ENCODE measurements at regions not wholly inside any gene's neighbourhood (a gene's known extent, or its start where the extent isn't known, plus 50 kb on each side); places are given as distances from the start of the nearest gene placed in this dataset.

GRCh38 chr3:147471741-147472140 is 62.6 kb downstream of the ZIC1 start:
- Histone ChIP-seq H3K27me3 (ENCODE audit: insufficient read depth) (no peaks in the 10 kb centered on the region), H3K4me1 (ENCODE audit: insufficient read depth) (no peaks in the 10 kb centered on the region), H3K27ac (ENCODE audit: low read depth) (no peak overlapping the region), H3K4me3 (no peak overlapping the region), H3F3A (replicated peaks; ENCODE audit: low read depth) (no peaks in the 10 kb centered on the region), H3K79me2 (replicated peaks; ENCODE audit: insufficient read depth) (no peaks in the 10 kb centered on the region), H4K20me1 (replicated peaks; ENCODE audit: insufficient read depth) (no peaks in the 10 kb centered on the region), H3K36me3 (ENCODE audit: insufficient read depth) (no peaks in the 10 kb centered on the region; the same call in 1 of the 2 replicates), H3K9me2 (ENCODE audit: insufficient read depth) (no peaks in the 10 kb centered on the region), H2AFZ (no peak overlapping the region), H3K4me2 (no peak overlapping the region)
- H3K27ac Mint-ChIP-seq: no peak overlapping the region
- no peaks in the 10 kb centered on the region for H3K4me1 Mint-ChIP-seq
- no peak overlapping the region for H3K4me3 Mint-ChIP-seq
- TF ChIP-seq REST (IDR thresholded peaks at IDR 0.05; ENCODE audit: unreplicated experiment) (no peak), STAT1 (IDR thresholded peaks at IDR 0.05; ENCODE audit: unreplicated experiment) (no peak), NANOG (IDR thresholded peaks at IDR 0.05; ENCODE audit: borderline replicate concordance) (no peak), ZNF114 (CRISPR knock-in tag; IDR thresholded peaks at IDR 0.05) (no peak)
- no peaks in the 10 kb centered on the region for H3K27me3 Mint-ChIP-seq (ENCODE audit: insufficient read depth, low read depth, poor library complexity)
- no peaks in the 10 kb centered on the region; the same call in 2 of the 3 replicates for H3K36me3 Mint-ChIP-seq (ENCODE audit: low read depth)
- H3K9me3 Mint-ChIP-seq: no peaks in the 10 kb centered on the region; the same call in 2 of the 3 replicates
- ATAC-seq: no peak
- DNase-seq (ENCODE audit: low spot score): no peak

GRCh38 chr3:147472846-147473245 is 63.7 kb downstream of the ZIC1 start:
- no peaks in the 10 kb centered on the region; the same call in 1 of the 2 replicates for H3K36me3 ChIP-seq (ENCODE audit: insufficient read depth)
- no peaks in the 10 kb centered on the region for H3K79me2 ChIP-seq (replicated peaks; ENCODE audit: insufficient read depth)
- H3K9me2 ChIP-seq (ENCODE audit: insufficient read depth): no peaks in the 10 kb centered on the region
- TF ChIP-seq ZNF462 (CRISPR knock-in tag; IDR thresholded peaks at IDR 0.05) (no peak), EZH2 (IDR thresholded peaks at IDR 0.05; ENCODE audit: low read depth, unreplicated experiment) (no peak), EZH2phosphoT487 (IDR thresholded peaks at IDR 0.05; ENCODE audit: unreplicated experiment) (no peak)
- H3K27me3 Mint-ChIP-seq (ENCODE audit: insufficient read depth, low read depth, poor library complexity): no peaks in the 10 kb centered on the region
- H3K27ac ChIP-seq (ENCODE audit: low read depth): no peak overlapping the region
- no peaks in the 10 kb centered on the region for H4K20me1 ChIP-seq (replicated peaks; ENCODE audit: insufficient read depth)
- no peaks in the 10 kb centered on the region for H3K27me3 ChIP-seq (ENCODE audit: insufficient read depth)
- no peaks in the 10 kb centered on the region for H3F3A ChIP-seq (replicated peaks; ENCODE audit: low read depth)
- no peak overlapping the region for H2AFZ ChIP-seq
- H3K9me3 Mint-ChIP-seq: no peaks in the 10 kb centered on the region; the same call in 2 of the 3 replicates
- no peaks in the 10 kb centered on the region for H3K4me1 Mint-ChIP-seq
- H3K36me3 Mint-ChIP-seq (ENCODE audit: low read depth): no peaks in the 10 kb centered on the region; the same call in 2 of the 3 replicates
- no peak overlapping the region for H3K27ac Mint-ChIP-seq
- ATAC-seq (no peak), DNase-seq (ENCODE audit: low spot score) (no peak)
- H3K4me2 ChIP-seq: no peak overlapping the region
- no peak overlapping the region for H3K4me3 ChIP-seq
- H3K4me3 Mint-ChIP-seq: no peak overlapping the region
- H3K4me1 ChIP-seq (ENCODE audit: insufficient read depth): no peaks in the 10 kb centered on the region

All from GM23338 (cell line).